ENCODE measurements at regions not wholly inside any gene's neighbourhood (a gene's known extent, or its start where the extent isn't known, plus 50 kb on each side); places are given as distances from the start of the nearest gene placed in this dataset.
"Not testable (repeated sequence)": the region's sequence is repeated elsewhere in the genome, so short reads cannot be mapped to it uniquely, and the experiment has no call there.

GRCh38 chr3:70618151-70618550 lies 305.7 kb upstream of the MDFIC2 start:
- FAIRE-seq (no peak), DNase-seq (ENCODE audit: low read depth, low spot score) (no peak)
- TF ChIP-seq EZH2 (IDR thresholded peaks at IDR 0.05; ENCODE audit: borderline replicate concordance, low read depth, low read length, severe bottlenecking) (no peak), POLR2AphosphoS5 (IDR thresholded peaks at IDR 0.05; ENCODE audit: insufficient read depth, low read depth, low read length) (no peak), POLR2A (IDR thresholded peaks at IDR 0.05; ENCODE audit: low read depth, low read length) (no peak), FOS (IDR thresholded peaks at IDR 0.05; ENCODE audit: borderline replicate concordance, insufficient read depth, low read length) (no peak), GATA2 (IDR thresholded peaks at IDR 0.05; ENCODE audit: insufficient read depth, insufficient read length, low read depth, low read length) (no peak)
- no peaks in the 10 kb centered on the region for H3K36me3 ChIP-seq (ENCODE audit: control insufficient read depth in 2 of 2, extremely low read depth in 1 of 2, insufficient read depth in 2 of 2, low read length in 2 of 2)
- ChIA-PET POLR2A (no interaction called here), CTCF (interaction anchor here (0.6 kb wide), 1 partner anchor 349 kb away, joined by 4 read pairs; no protein-coding TSS in a partner anchor)
- no peak overlapping the region for H3K4me2 ChIP-seq (ENCODE audit: insufficient read depth, low read length)
- H4K20me1 ChIP-seq (replicated peaks; ENCODE audit: control insufficient read depth, extremely low read depth, insufficient read depth, low read length) = no peaks in the 10 kb centered on the region
- no peak overlapping the region for H3K27ac ChIP-seq (ENCODE audit: insufficient read depth, low read depth, low read length)
- peaks cover 0 to 4% of the 10 kb centered on the region in 2 experiments for H3K27me3 ChIP-seq (ENCODE audit: control insufficient read depth in 2 of 2, insufficient read depth in 2 of 2, low read length in 2 of 2)
- H3K9me1 ChIP-seq (replicated peaks; ENCODE audit: control insufficient read depth, extremely low read depth, insufficient read depth, low read length) = no peaks in the 10 kb centered on the region
- H3K4me1 ChIP-seq (ENCODE audit: control insufficient read depth, extremely low read depth, insufficient read depth, low read length) = no peaks in the 10 kb centered on the region
- dilution Hi-C loops (cut with MboI; ENCODE audit: extremely low pct_ligation_motif_present, low sequenced_read_pairs) = no loop called here
- intact Hi-C loops (cut with micrococcal nuclease) = no loop called here
- BruUV-seq (replicated peaks) = no TSS peak
- no peak overlapping the region for H3K4me3 ChIP-seq (replicated peaks in 1 of 3; ENCODE audit: insufficient read depth in 1 of 3, low read depth in 1 of 3, low read length in 3 of 3)
- H3K9me3 ChIP-seq (replicated peaks; ENCODE audit: control insufficient read depth, insufficient read depth, low read length) = no peaks in the 10 kb centered on the region
- H2AFZ ChIP-seq (ENCODE audit: low read depth, low read length) = no peak overlapping the region
- H3K79me2 ChIP-seq (ENCODE audit: control insufficient read depth, insufficient read depth, low read length) = no peaks in the 10 kb centered on the region
- H3K9ac ChIP-seq (replicated peaks; ENCODE audit: extremely low read depth, insufficient read depth, low read length) = no peak overlapping the region

GRCh38 chr3:70617349-70617748 lies 304.9 kb upstream of the MDFIC2 start:
- H3K4me1 ChIP-seq (ENCODE audit: control insufficient read depth, extremely low read depth, insufficient read depth, low read length); H3K79me2 ChIP-seq (ENCODE audit: control insufficient read depth, insufficient read depth, low read length); H3K9me1 ChIP-seq (replicated peaks; ENCODE audit: control insufficient read depth, extremely low read depth, insufficient read depth, low read length); H3K4me3 ChIP-seq (replicated peaks in 1 of 3; ENCODE audit: insufficient read depth in 1 of 3, low read depth in 1 of 3, low read length in 3 of 3); BruUV-seq (replicated peaks); H3K4me2 ChIP-seq (ENCODE audit: insufficient read depth, low read length); H3K27ac ChIP-seq (ENCODE audit: insufficient read depth, low read depth, low read length); H3K27me3 ChIP-seq (ENCODE audit: control insufficient read depth in 2 of 2, insufficient read depth in 2 of 2, low read length in 2 of 2); dilution Hi-C loops (cut with MboI; ENCODE audit: extremely low pct_ligation_motif_present, low sequenced_read_pairs); intact Hi-C loops (cut with micrococcal nuclease); H3K9me3 ChIP-seq (replicated peaks; ENCODE audit: control insufficient read depth, insufficient read depth, low read length); H3K36me3 ChIP-seq (ENCODE audit: control insufficient read depth in 2 of 2, extremely low read depth in 1 of 2, insufficient read depth in 2 of 2, low read length in 2 of 2); H4K20me1 ChIP-seq (replicated peaks; ENCODE audit: control insufficient read depth, extremely low read depth, insufficient read depth, low read length); DNase-seq (ENCODE audit: low read depth, low spot score); POLR2A ChIA-PET; FAIRE-seq; H2AFZ ChIP-seq (ENCODE audit: low read depth, low read length); H3K9ac ChIP-seq (replicated peaks; ENCODE audit: extremely low read depth, insufficient read depth, low read length): not testable (repeated sequence)
- CTCF ChIA-PET = interaction anchor here (0.6 kb wide), 2 partner anchors 350 to 709 kb away, joined by 3 to 4 read pairs; no protein-coding TSS in a partner anchor

Data from endothelial cell of umbilical vein (primary cell).